ENCODE measurements at regions not wholly inside any gene's neighbourhood (a gene's known extent, or its start where the extent isn't known, plus 50 kb on each side); places are given as distances from the start of the nearest gene placed in this dataset.
"Not testable (repeated sequence)": the region's sequence is repeated elsewhere in the genome, so short reads cannot be mapped to it uniquely, and the experiment has no call there.

DNA sequence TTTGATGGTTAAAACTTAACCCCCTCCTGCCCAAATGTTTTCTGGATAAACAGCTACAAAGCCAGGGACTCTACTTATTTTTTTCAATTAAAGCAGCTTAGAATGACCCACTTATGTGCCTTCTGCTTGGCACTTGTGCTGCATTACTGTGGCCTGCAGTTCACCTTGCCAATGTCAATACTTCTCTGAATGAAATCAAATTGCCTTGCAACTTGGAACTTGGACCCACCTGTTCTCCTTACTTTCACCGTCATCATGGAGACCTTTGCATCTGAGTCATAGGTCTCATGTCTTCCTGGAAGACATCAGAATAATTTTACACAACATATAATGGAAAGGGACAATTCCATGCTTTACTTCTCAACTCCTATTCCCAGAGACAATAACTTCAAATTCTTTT lies 92.1 kb upstream of the FHL2 start:
- no peak for DNase-seq

- DNase-seq: no peak
These were observed 91.4 kb upstream of the FHL2 start for GRCh38 chr2:105490204-105490603.

- no peak for DNase-seq
These were observed 90.5 kb upstream of the FHL2 start for GRCh38 chr2:105489168-105489878.

DNA sequence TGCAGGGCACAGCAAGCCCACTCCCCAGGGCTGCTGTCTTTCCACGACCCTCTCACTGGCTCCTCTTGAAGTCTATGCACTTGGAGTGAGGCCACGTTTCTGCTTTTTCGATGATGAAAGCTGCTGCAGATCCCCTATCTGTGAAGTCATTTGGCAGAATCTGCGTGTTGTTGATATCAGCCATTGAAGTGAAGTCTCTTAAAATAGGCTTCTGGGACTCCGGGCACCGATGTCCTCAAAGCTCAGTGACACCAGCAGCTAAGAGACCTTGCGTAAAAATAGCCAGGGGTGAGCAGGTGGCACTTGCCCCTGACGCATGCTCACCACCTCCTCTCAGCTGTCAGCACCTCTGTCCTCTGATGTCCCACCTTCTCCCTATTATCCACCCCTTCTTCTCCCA lies 89.4 kb upstream of the FHL2 start:
- DNase-seq: no peak

- DNase-seq: no peak
These were observed 88.6 kb upstream of the FHL2 start for GRCh38 chr2:105487142-105488069.

- no peak for DNase-seq
These were observed 87.9 kb upstream of the FHL2 start for GRCh38 chr2:105486762-105487141.

DNA sequence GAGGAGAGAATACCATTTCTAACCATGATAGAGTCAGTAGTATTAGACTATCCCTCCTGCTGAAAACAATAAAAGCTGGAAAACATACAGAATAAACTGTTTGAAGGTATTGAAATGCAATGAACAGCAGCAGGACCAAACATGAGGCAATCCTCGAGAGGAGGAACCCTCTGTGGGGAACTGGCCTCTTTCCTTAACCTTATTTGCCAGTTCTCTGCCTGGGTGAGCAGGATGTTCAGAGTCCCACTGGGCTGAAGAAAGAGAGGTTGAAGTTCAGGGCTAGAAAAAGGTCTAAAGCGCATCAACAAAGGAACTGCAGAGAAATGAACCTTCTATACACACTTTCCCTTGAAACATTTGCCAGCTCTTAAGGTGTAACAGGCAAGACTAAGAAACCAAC lies 79.8 kb upstream of the FHL2 start:
- DNase-seq: no peak

GRCh38 chr2:105477050-105477620 lies 78.3 kb upstream of the FHL2 start:
- DNase-seq: not testable (repeated sequence)

DNA sequence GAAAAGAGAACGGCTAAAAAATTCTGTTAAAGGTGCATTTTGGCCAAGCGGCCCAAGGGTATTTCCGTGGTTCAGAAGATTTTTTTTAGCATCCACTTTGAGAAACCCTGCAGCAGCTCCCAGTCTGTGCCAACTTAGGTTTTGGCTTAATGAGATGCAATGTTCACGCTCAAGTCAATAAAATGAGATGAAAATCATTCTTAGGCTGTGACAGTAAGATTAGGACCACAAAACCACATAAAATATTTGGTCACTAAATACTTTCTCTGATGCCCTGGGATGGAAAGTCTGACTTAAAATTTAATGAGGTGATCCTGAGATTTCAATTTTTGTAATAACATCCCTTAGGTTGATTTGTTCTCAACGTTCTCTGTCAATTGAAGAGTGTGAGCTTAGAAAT lies 74.2 kb upstream of the FHL2 start:
- DNase-seq: no peak

GRCh38 chr2:105470979-105471378 lies 72.1 kb upstream of the FHL2 start:
- no peak for DNase-seq

- no peak for DNase-seq
These were observed 70.9 kb upstream of the FHL2 start for GRCh38 chr2:105469781-105470180.

GRCh38 chr2:105468582-105469042 lies 69.8 kb upstream of the FHL2 start:
- DNase-seq: no peak

- no peak for DNase-seq
These were observed 65.5 kb upstream of the FHL2 start for GRCh38 chr2:105464325-105464724.

DNA sequence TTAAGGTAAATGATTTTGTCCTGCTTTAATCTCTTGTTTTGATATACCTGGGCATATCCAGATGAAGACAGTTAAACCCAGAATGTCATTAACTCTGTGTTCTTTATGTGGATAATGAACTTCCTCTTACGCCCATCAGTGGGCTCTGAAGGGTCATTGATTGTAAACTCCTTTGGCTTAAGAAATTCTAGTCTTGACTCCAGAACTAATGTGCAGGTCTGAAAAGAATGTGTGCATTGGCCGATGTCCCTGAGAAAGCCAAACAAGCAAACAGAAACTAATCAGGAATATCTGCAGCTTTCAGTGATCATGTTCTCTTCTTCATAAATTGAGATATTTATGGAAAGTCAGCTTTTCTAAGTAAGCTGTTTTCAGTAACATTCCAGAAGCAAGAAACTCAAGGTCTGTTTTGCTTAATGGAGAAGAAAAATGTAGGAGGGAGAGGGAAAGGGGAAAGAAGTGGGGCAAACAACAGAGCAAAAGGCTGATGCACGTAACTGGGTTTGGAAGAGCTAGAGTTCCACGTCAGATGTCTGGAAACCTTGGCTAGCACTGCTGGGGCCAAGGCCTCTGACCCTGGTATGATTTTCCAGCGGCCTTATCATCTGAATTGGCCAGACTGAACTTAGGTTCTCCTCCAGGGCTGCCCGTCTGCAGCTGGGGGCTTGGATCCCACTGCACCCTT lies 61.3 kb upstream of the FHL2 start:
- DNase-seq: no peak

GRCh38 chr2:105458076-105458475 lies 59.2 kb upstream of the FHL2 start:
- no peak for DNase-seq

DNA sequence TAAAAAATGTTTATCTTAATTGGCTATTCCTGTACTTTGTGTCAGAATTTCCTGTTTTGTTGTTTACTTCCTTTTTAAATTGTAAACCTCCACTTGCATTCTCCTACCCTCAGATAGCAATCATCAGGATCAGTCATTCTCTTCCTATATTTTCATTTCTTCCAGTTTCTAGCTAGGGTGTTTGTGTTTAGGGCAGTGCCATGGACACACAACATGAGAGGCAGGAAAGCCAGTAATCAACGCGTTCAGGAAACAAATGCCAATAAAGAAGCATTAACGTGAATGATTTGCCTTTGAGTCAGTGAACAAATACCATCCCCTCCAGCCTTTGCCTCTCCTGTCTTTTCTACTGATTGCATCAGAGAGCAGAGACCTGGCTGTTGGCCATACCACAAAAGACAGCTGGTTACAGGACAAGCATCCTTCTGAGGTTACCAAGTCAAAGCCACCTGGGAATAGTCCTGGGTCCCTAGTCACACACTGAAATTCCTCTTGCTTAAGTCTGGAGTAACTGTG lies 56.7 kb upstream of the FHL2 start:
- no peak for DNase-seq

- DNase-seq: no peak
These were observed 56.1 kb upstream of the FHL2 start for GRCh38 chr2:105454801-105455485.

DNA sequence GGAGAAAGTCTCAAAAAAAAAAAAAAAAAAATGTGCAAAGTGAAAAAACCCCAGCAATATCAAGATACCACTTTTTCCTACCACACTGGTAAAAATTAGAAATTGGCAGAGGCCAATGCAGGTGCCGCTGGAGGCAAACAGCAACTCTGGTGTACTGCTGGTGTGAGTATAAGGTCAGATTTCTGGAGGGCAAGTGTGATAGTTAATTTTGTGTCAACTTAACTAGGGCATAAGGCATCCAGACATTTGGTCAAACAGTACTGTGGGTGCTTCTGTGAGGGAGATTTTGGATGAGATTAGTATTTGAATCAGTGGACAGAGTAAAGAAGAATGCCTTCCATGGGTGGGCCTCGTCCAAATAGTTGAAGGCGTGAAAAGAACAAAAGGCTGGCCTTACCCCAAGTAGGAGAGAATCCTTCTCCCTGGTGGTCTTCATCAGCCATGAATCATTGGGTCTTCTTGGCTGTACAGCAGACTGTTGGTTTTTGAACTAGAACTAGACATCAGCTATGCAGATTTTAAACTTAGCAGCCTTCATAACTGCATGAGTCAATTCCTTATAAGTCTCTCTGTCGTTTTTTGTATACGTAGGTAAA lies 52.8 kb upstream of the FHL2 start:
- no peak for DNase-seq

DNA sequence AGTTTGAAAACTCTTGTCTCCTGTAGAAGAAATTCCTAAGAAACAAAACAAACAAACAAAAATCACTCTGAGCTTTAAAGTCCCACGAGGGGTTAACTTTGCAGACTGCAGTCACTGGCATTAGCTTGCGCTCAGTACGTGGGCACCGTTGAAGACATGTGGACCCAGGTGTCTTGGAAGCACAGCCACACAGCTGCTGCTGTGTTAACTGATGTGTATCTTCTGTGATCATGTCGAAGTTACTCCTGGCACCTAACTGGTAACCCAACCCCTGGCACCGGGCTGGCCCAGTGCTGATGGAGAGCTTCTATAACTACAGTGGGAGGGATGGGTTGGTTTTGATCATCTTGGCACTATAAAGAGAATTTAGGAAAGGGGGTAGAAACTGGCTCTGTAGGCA lies 51.6 kb upstream of the FHL2 start:
- no peak for DNase-seq

- DNase-seq: no peak
These were observed 50.2 kb upstream of the FHL2 start for GRCh38 chr2:105449076-105449475.
